HUES48 (cell line): ENCODE measurements at regions not wholly inside any gene's neighbourhood (a gene's known extent, or its start where the extent isn't known, plus 50 kb on each side); places are given as distances from the start of the nearest gene placed in this dataset.

ENCODE experiments used
- H3K27ac ChIP-seq: one replicate; pipeline ENCODE4 v1.7.0; 2013; ENCODE audit warnings: low read depth, low read length, inconsistent platforms
- H3K27me3 ChIP-seq: 2 replicates; pipeline ENCODE4 v1.6.1; 2013; ENCODE audit warnings: mild to moderate bottlenecking, low read length; ENCODE audit not compliant: control insufficient read depth, insufficient read depth
- H3K36me3 ChIP-seq: 2 replicates; pipeline ENCODE4 v1.6.1; 2013; ENCODE audit warnings: low read length; ENCODE audit not compliant: control insufficient read depth, insufficient read depth
- H3K4me1 ChIP-seq: 2 replicates; pipeline ENCODE4 v1.6.1; 2013; ENCODE audit warnings: mild to moderate bottlenecking, low read length; ENCODE audit not compliant: control insufficient read depth, insufficient read depth
- H3K4me3 ChIP-seq: 2 replicates; pipeline ENCODE4 v1.5.1; 2013; ENCODE audit warnings: mild to moderate bottlenecking, low read depth, low read length
- H3K9ac ChIP-seq: 2 replicates; pipeline ENCODE4 v1.6.1; 2013; ENCODE audit warnings: mild to moderate bottlenecking, low read depth, low read length, moderate library complexity
- H3K9me3 ChIP-seq: 2 replicates; pipeline ENCODE4 v1.6.1; 2013; ENCODE audit warnings: low read length; ENCODE audit not compliant: control insufficient read depth, insufficient read depth

- no peaks in the 10 kb centered on the region for H3K27me3 ChIP-seq
- no peaks in the 10 kb centered on the region for H3K36me3 ChIP-seq
- H3K4me1 ChIP-seq: no peaks in the 10 kb centered on the region
- no peak overlapping the region for H3K27ac ChIP-seq
- no peaks in the 10 kb centered on the region for H3K9me3 ChIP-seq
- H3K4me3 ChIP-seq: no peak overlapping the region
- H3K9ac ChIP-seq: no peak overlapping the region
These were observed 224.5 kb upstream of the GPRIN3 start for GRCh38 chr4:89531932-89532640.

- Histone ChIP-seq H3K36me3 (no peaks in the 10 kb centered on the region), H3K4me3 (no peak overlapping the region), H3K27me3 (no peaks in the 10 kb centered on the region), H3K9me3 (no peaks in the 10 kb centered on the region), H3K27ac (no peak overlapping the region), H3K9ac (no peak overlapping the region), H3K4me1 (no peaks in the 10 kb centered on the region)
These were observed 221.0 kb upstream of the GPRIN3 start for GRCh38 chr4:89528526-89529133.

- Histone ChIP-seq H3K9ac (no peak overlapping the region), H3K4me1 (no peaks in the 10 kb centered on the region), H3K9me3 (no peaks in the 10 kb centered on the region), H3K4me3 (no peak overlapping the region), H3K27me3 (no peaks in the 10 kb centered on the region), H3K27ac (no peak overlapping the region), H3K36me3 (no peaks in the 10 kb centered on the region)
These were observed 214.2 kb upstream of the GPRIN3 start for GRCh38 chr4:89521826-89522225.

- no peaks in the 10 kb centered on the region for H3K27me3 ChIP-seq
- no peak overlapping the region for H3K4me3 ChIP-seq
- no peaks in the 10 kb centered on the region for H3K9me3 ChIP-seq
- H3K4me1 ChIP-seq: no peaks in the 10 kb centered on the region
- no peak overlapping the region for H3K9ac ChIP-seq
- no peak overlapping the region for H3K27ac ChIP-seq
- no peaks in the 10 kb centered on the region for H3K36me3 ChIP-seq
These were observed 212.2 kb upstream of the GPRIN3 start for GRCh38 chr4:89519771-89520320.

GRCh38 chr4:89518259-89518658 is 210.7 kb upstream of the GPRIN3 start:
- H3K9me3 ChIP-seq: no peaks in the 10 kb centered on the region
- H3K27ac ChIP-seq: no peak overlapping the region
- H3K27me3 ChIP-seq: no peaks in the 10 kb centered on the region
- no peaks in the 10 kb centered on the region for H3K4me1 ChIP-seq
- H3K36me3 ChIP-seq: no peaks in the 10 kb centered on the region
- H3K4me3 ChIP-seq: no peak overlapping the region
- H3K9ac ChIP-seq: no peak overlapping the region

- Histone ChIP-seq H3K4me3 (no peak overlapping the region), H3K9ac (no peak overlapping the region), H3K27ac (no peak overlapping the region), H3K27me3 (no peaks in the 10 kb centered on the region), H3K4me1 (peaks cover 7% of the 10 kb centered on the region; the same call in 1 of the 2 replicates), H3K9me3 (no peaks in the 10 kb centered on the region), H3K36me3 (no peaks in the 10 kb centered on the region)
These were observed 207.2 kb upstream of the GPRIN3 start for GRCh38 chr4:89514811-89515210.

- peaks cover 7% of the 10 kb centered on the region for H3K9me3 ChIP-seq
- H3K4me1 ChIP-seq: peaks cover 7% of the 10 kb centered on the region; the same call in 1 of the 2 replicates
- no peak overlapping the region for H3K9ac ChIP-seq
- H3K4me3 ChIP-seq: no peak overlapping the region
- no peaks in the 10 kb centered on the region for H3K36me3 ChIP-seq
- no peaks in the 10 kb centered on the region for H3K27me3 ChIP-seq
- H3K27ac ChIP-seq: no peak overlapping the region
These were observed 204.2 kb upstream of the GPRIN3 start for GRCh38 chr4:89511776-89512175.

- H3K4me3 ChIP-seq: no peak overlapping the region
- peaks cover 7% of the 10 kb centered on the region; the same call in 1 of the 2 replicates for H3K4me1 ChIP-seq
- H3K36me3 ChIP-seq: no peaks in the 10 kb centered on the region
- no peak overlapping the region for H3K27ac ChIP-seq
- H3K27me3 ChIP-seq: no peaks in the 10 kb centered on the region
- H3K9me3 ChIP-seq: peaks cover 7% of the 10 kb centered on the region
- H3K9ac ChIP-seq: no peak overlapping the region
These were observed 202.2 kb upstream of the GPRIN3 start for GRCh38 chr4:89509708-89510281.

GRCh38 chr4:89506866-89507491 is 199.4 kb upstream of the GPRIN3 start:
- peaks cover 7% of the 10 kb centered on the region for H3K9me3 ChIP-seq
- H3K36me3 ChIP-seq: no peaks in the 10 kb centered on the region
- H3K9ac ChIP-seq: no peak overlapping the region
- H3K27ac ChIP-seq: no peak overlapping the region
- no peak overlapping the region for H3K4me3 ChIP-seq
- no peaks in the 10 kb centered on the region for H3K27me3 ChIP-seq
- H3K4me1 ChIP-seq: peaks cover 19% of the 10 kb centered on the region

GRCh38 chr4:89502581-89502980 is 195.0 kb upstream of the GPRIN3 start:
- no peaks in the 10 kb centered on the region for H3K36me3 ChIP-seq
- H3K4me1 ChIP-seq: peaks cover 12% of the 10 kb centered on the region
- H3K27ac ChIP-seq: no peak overlapping the region
- H3K9ac ChIP-seq: no peak overlapping the region
- no peak overlapping the region for H3K4me3 ChIP-seq
- no peaks in the 10 kb centered on the region for H3K27me3 ChIP-seq
- H3K9me3 ChIP-seq: no peaks in the 10 kb centered on the region
